H1 (cell line): ENCODE measurements at regions not wholly inside any gene's neighbourhood (a gene's known extent, or its start where the extent isn't known, plus 50 kb on each side); places are given as distances from the start of the nearest gene placed in this dataset.

Source experiments
- CTCF ChIA-PET: fragments of 300-600 bp; sonication (Branson Sonifier 250); formaldehyde crosslinking; loops from one replicate; lab custom pipeline; 2021; ENCODE audit not compliant: partially characterized antibody; lab: Charles Lee
- POLR2A ChIA-PET: fragments of 300-600 bp; sonication (Branson Sonifier 250); formaldehyde crosslinking; loops from one replicate; lab custom pipeline; 2021; ENCODE audit warnings: inconsistent platforms; ENCODE audit not compliant: partially characterized antibody; lab: Charles Lee
- DNase-seq, 2 experiments: peaks; one replicate each; pipeline versions ENCODE4 v3.0.0 to v3.0.0-alpha.2; 2010 to 2022; ENCODE audit warnings: low spot score in 2 of 2, low read depth in 1 of 2, mixed read lengths in 1 of 2
- FAIRE-seq: peaks from 2 replicates; lab custom pipeline; 2011; peaks lifted over from hg19 to GRCh38; lab: Jason Lieb, UNC
- H2AFZ ChIP-seq: 2 replicates; pipeline ENCODE4 v1.8.1; 2012; ENCODE audit warnings: low read length, inconsistent platforms
- H2AK5ac ChIP-seq: 2 replicates; pipeline ENCODE4 v1.6.1; 2013; ENCODE audit warnings: low read depth, low read length
- H2BK120ac ChIP-seq: replicated peaks from 2 replicates; pipeline ENCODE3; 2013; ENCODE audit warnings: low read depth, low read length, inconsistent platforms
- H2BK12ac ChIP-seq: 2 replicates; pipeline ENCODE4 v1.6.1; 2013; ENCODE audit warnings: low read depth, low read length
- H2BK15ac ChIP-seq: 2 replicates; pipeline ENCODE4 v1.6.1; 2013; ENCODE audit warnings: low read length
- H2BK20ac ChIP-seq: 2 replicates; pipeline ENCODE4 v1.6.1; 2013; ENCODE audit warnings: low read length
- H2BK5ac ChIP-seq: 2 replicates; pipeline ENCODE4 v1.6.1; 2013; ENCODE audit warnings: low read depth, low read length
- H3K14ac ChIP-seq: 2 replicates; pipeline ENCODE4 v1.6.1; 2013; ENCODE audit warnings: inconsistent platforms; ENCODE audit not compliant: insufficient read length
- H3K18ac ChIP-seq: 2 replicates; pipeline ENCODE4 v1.6.1; 2013; ENCODE audit warnings: low read length; ENCODE audit errors: extremely low read depth
- H3K23ac ChIP-seq: 2 replicates; pipeline ENCODE4 v1.6.1; 2013; ENCODE audit warnings: inconsistent platforms; ENCODE audit not compliant: insufficient read length
- H3K23me2 ChIP-seq: 2 replicates; pipeline ENCODE4 v1.6.1; 2013; ENCODE audit warnings: low read depth, low read length
- H3K27ac ChIP-seq: 2 replicates; pipeline ENCODE4 v1.6.1; 2011; ENCODE audit warnings: low read depth, low read length, inconsistent platforms
- H3K27me3 ChIP-seq, 4 experiments: replicated peaks in 1 of 4; 1 replicate in 1 of 4; 2 replicates in 3 of 4; pipeline versions ENCODE4 v1.6.1 to v1.8.1; 2011 to 2013; ENCODE audit warnings: low read length in 3 of 4, mild to moderate bottlenecking in 3 of 4, inconsistent platforms in 2 of 4, mixed read lengths in 2 of 4, moderate library complexity in 1 of 4; ENCODE audit not compliant: control insufficient read depth in 3 of 4, insufficient read depth in 3 of 4; ENCODE audit errors: extremely low read depth in 1 of 4
- H3K36me3 ChIP-seq, 4 experiments: 2 replicates each; pipeline versions ENCODE4 v1.6.1 to v1.8.1; 2011 to 2013; ENCODE audit warnings: mild to moderate bottlenecking in 4 of 4, low read length in 3 of 4, moderate library complexity in 2 of 4, control low read depth in 1 of 4, inconsistent platforms in 1 of 4; ENCODE audit not compliant: insufficient read depth in 4 of 4, control insufficient read depth in 2 of 4
- H3K4ac ChIP-seq: replicated peaks from 2 replicates; pipeline ENCODE3; 2013; ENCODE audit warnings: low read length, low read depth, mixed read lengths, inconsistent platforms; ENCODE audit not compliant: insufficient read length
- H3K4me1 ChIP-seq, 4 experiments: replicated peaks in 1 of 4; 1 replicate in 1 of 4; 2 replicates in 3 of 4; pipeline versions ENCODE4 v1.6.1 to v1.8.1; 2011 to 2013; ENCODE audit warnings: low read length in 3 of 4, inconsistent platforms in 2 of 4, mixed read lengths in 1 of 4; ENCODE audit not compliant: insufficient read depth in 4 of 4, control insufficient read depth in 3 of 4
- H3K4me2 ChIP-seq, 2 experiments: 2 replicates each; pipeline versions ENCODE4 v1.6.1 to v1.8.1; 2011 to 2013; ENCODE audit warnings: low read depth in 2 of 2, low read length in 2 of 2, control low read depth in 1 of 2, inconsistent platforms in 1 of 2, mild to moderate bottlenecking in 1 of 2; ENCODE audit not compliant: insufficient read depth in 1 of 2
- H3K4me3 ChIP-seq, 4 experiments: fragments of 200-600, 300-600 bp in 1 of 4; sonication (generic), shearing (Covaris generic), sonication (Bioruptor Twin) in 1 of 4; 2 replicates each; pipeline versions ENCODE4 v1.5.1 to v1.8.1; 2011 to 2016; ENCODE audit warnings: low read length in 4 of 4, low read depth in 3 of 4, control low read depth in 2 of 4, inconsistent platforms in 2 of 4, mild to moderate bottlenecking in 2 of 4, mixed read lengths in 1 of 4, moderate library complexity in 1 of 4; ENCODE audit not compliant: insufficient read depth in 2 of 4; ENCODE audit errors: extremely low read depth in 1 of 4
- H3K56ac ChIP-seq: replicated peaks from 2 replicates; pipeline ENCODE3; 2013; ENCODE audit warnings: low read depth, mild to moderate bottlenecking, mixed read lengths, low read length, inconsistent platforms; ENCODE audit not compliant: insufficient read length
- H3K79me1 ChIP-seq: 2 replicates; pipeline ENCODE4 v1.6.1; 2013; ENCODE audit warnings: low read depth, low read length, control low read depth
- H3K79me2 ChIP-seq, 2 experiments: 2 replicates each; pipeline versions ENCODE4 v1.6.1 to v1.8.1; 2012 to 2013; ENCODE audit warnings: low read length in 2 of 2, mild to moderate bottlenecking in 2 of 2, inconsistent platforms in 1 of 2; ENCODE audit not compliant: insufficient read depth in 2 of 2, control insufficient read depth in 1 of 2
- H3K9ac ChIP-seq, 4 experiments: replicated peaks in 1 of 4; 1 replicate in 1 of 4; 2 replicates in 3 of 4; pipeline versions ENCODE4 v1.6.1 to v1.8.1; 2011 to 2013; ENCODE audit warnings: low read depth in 3 of 4, low read length in 3 of 4, control low read depth in 2 of 4, mild to moderate bottlenecking in 2 of 4, moderate library complexity in 2 of 4, inconsistent platforms in 1 of 4; ENCODE audit errors: extremely low read depth in 1 of 4
- H3K9me3 ChIP-seq, 2 experiments: 2 replicates each; pipeline versions ENCODE4 v1.6.1 to v1.8.1; 2012 to 2013; ENCODE audit warnings: mild to moderate bottlenecking in 2 of 2, moderate library complexity in 2 of 2, control low read depth in 1 of 2, inconsistent platforms in 1 of 2, low read depth in 1 of 2, low read length in 1 of 2, mixed read lengths in 1 of 2; ENCODE audit not compliant: insufficient read depth in 2 of 2
- H4K20me1 ChIP-seq, 2 experiments: replicated peaks in 1 of 2; 2 replicates each; pipeline versions ENCODE3 to v1.8.1; 2011 to 2013; ENCODE audit warnings: inconsistent platforms in 2 of 2, low read length in 2 of 2, mild to moderate bottlenecking in 1 of 2; ENCODE audit not compliant: insufficient read depth in 2 of 2, control insufficient read depth in 1 of 2
- H4K5ac ChIP-seq: 2 replicates; pipeline ENCODE4 v1.6.1; 2013; ENCODE audit warnings: low read length, low read depth, mixed read lengths, inconsistent platforms; ENCODE audit not compliant: insufficient read length
- H4K8ac ChIP-seq: 2 replicates; pipeline ENCODE4 v1.8.0; 2013; ENCODE audit warnings: mild to moderate bottlenecking, moderate library complexity, low read length, inconsistent platforms; ENCODE audit not compliant: insufficient read depth; ENCODE audit errors: extremely low read depth
- H4K91ac ChIP-seq: replicated peaks from 2 replicates; pipeline ENCODE3; 2013; ENCODE audit warnings: low read length, mixed read lengths, inconsistent platforms; ENCODE audit not compliant: insufficient read length
- BCL11A ChIP-seq, 2 experiments: IDR thresholded peaks; one replicate each; pipeline ENCODE4 v1.6.1; 2011; ENCODE audit warnings: low read depth in 2 of 2, low read length in 2 of 2, mild to moderate bottlenecking in 2 of 2
- CBX5 ChIP-seq: fragments of 300-800, 300-1000 bp; sonication (generic); IDR thresholded peaks from 2 replicates; pipeline ENCODE4 v1.7.1; 2016; ENCODE audit warnings: antibody characterized with exemption, low read length, low read depth
- FOSL1 ChIP-seq: IDR thresholded peaks from 2 replicates; pipeline ENCODE4 v1.6.1; 2011; ENCODE audit warnings: mild to moderate bottlenecking, low read depth, low read length, moderate library complexity; ENCODE audit not compliant: insufficient read depth
- JUND ChIP-seq: IDR thresholded peaks from 2 replicates; pipeline ENCODE4 v1.6.1; 2011; ENCODE audit warnings: mild to moderate bottlenecking, improper control_type of control experiment, low read length
- MAX ChIP-seq: IDR thresholded peaks from 2 replicates; pipeline ENCODE4 v1.6.1; 2012; ENCODE audit warnings: inconsistent platforms
- POLR2A ChIP-seq, 2 experiments: IDR thresholded peaks; 1 replicate in 1 of 2; 2 replicates in 1 of 2; pipeline ENCODE4 v1.6.1; 2011; ENCODE audit warnings: low read depth in 2 of 2, low read length in 2 of 2, mild to moderate bottlenecking in 2 of 2; ENCODE audit errors: control extremely low read depth in 1 of 2
- RNF2 ChIP-seq: fragments of 200-900, 300-1000 bp; sonication (generic); IDR thresholded peaks from 2 replicates; pipeline ENCODE4 v1.7.1; 2016; ENCODE audit warnings: borderline replicate concordance, low read depth, mild to moderate bottlenecking, antibody characterized with exemption, low read length; ENCODE audit not compliant: poor library complexity, severe bottlenecking; ENCODE audit errors: missing control alignments
- SP2 ChIP-seq: IDR thresholded peaks from 2 replicates; pipeline ENCODE4 v1.6.1; 2012; ENCODE audit warnings: mild to moderate bottlenecking, low read length, inconsistent platforms

GRCh38 chrY:7815921-7816320 is 904.4 kb upstream of the AMELY start:
- no peak overlapping the region for H2AK5ac ChIP-seq
- no peak for TF ChIP-seq CBX5
- no peak for TF ChIP-seq BCL11A (IDR thresholded peaks at IDR 0.05; ENCODE audit: low read depth in 2 of 2, low read length in 2 of 2)
- no peak for TF ChIP-seq JUND
- TF ChIP-seq FOSL1 = no peak
- no peak for TF ChIP-seq SP2
- no peak for TF ChIP-seq RNF2
- TF ChIP-seq POLR2A (IDR thresholded peaks at IDR 0.05; ENCODE audit: control extremely low read depth in 1 of 2, low read depth in 2 of 2, low read length in 2 of 2) = no peak
- no peak for TF ChIP-seq MAX
- no peak overlapping the region for H4K5ac ChIP-seq
- no peaks in the 10 kb centered on the region for H3K36me3 ChIP-seq
- no peak overlapping the region for H3K9ac ChIP-seq
- FAIRE-seq = no peak
- H3K23ac ChIP-seq = no peak overlapping the region
- no peaks in the 10 kb centered on the region for H3K79me1 ChIP-seq
- H2AFZ ChIP-seq = no peak overlapping the region
- H3K4me1 ChIP-seq = no peaks in the 10 kb centered on the region
- H2BK12ac ChIP-seq = no peak overlapping the region
- H3K23me2 ChIP-seq = no peaks in the 10 kb centered on the region
- H3K27ac ChIP-seq = no peak overlapping the region
- CTCF ChIA-PET = no interaction called here
- no peak overlapping the region for H3K4me3 ChIP-seq
- H4K91ac ChIP-seq = no peak overlapping the region
- no peak overlapping the region for H3K4ac ChIP-seq
- no peak overlapping the region for H3K18ac ChIP-seq
- H3K27me3 ChIP-seq = no peaks in the 10 kb centered on the region
- POLR2A ChIA-PET = no interaction called here
- no peak overlapping the region for H4K8ac ChIP-seq
- DNase-seq = no peak
- H3K9me3 ChIP-seq = no peaks in the 10 kb centered on the region
- H3K14ac ChIP-seq = no peak overlapping the region
- H2BK20ac ChIP-seq = no peak overlapping the region
- no peak overlapping the region for H3K56ac ChIP-seq
- H4K20me1 ChIP-seq = no peaks in the 10 kb centered on the region
- no peak overlapping the region for H2BK5ac ChIP-seq
- H3K79me2 ChIP-seq = no peaks in the 10 kb centered on the region
- H2BK120ac ChIP-seq = no peak overlapping the region
- no peak overlapping the region for H2BK15ac ChIP-seq
- no peak overlapping the region for H3K4me2 ChIP-seq
